Activated T-helper 1 cell treated with anti-CD3 and anti-CD28 coated beads, Interleukin-12 subunit alpha, Interleukin-12 subunit beta, Interleukin-2, Interleukin-4 antibody, amounts not matched to agents 30 ng/mL and 10 ng/mL and 1 ng/mL, durations not matched to agents 14 hours and 24 hours and 36 hours (primary cell): ENCODE measurements at regions not wholly inside any gene's neighbourhood (a gene's known extent, or its start where the extent isn't known, plus 50 kb on each side); places are given as distances from the start of the nearest gene placed in this dataset.
"Not testable (repeated sequence)": the region's sequence is repeated elsewhere in the genome, so short reads cannot be mapped to it uniquely, and the experiment has no call there.

ENCODE experiments used
- DNase-seq: peaks from one replicate; pipeline ENCODE4 v3.0.0; 2021; ENCODE audit warnings: low spot score
- H3K27ac Mint-ChIP-seq: one replicate; pipeline ENCODE4 v1.8.0; 2021; ENCODE audit warnings: mild to moderate bottlenecking, mixed read lengths
- H3K27me3 Mint-ChIP-seq: one replicate; pipeline ENCODE4 v1.8.0; 2022; ENCODE audit warnings: mild to moderate bottlenecking, moderate library complexity, mixed read lengths; ENCODE audit not compliant: insufficient read depth
- H3K36me3 Mint-ChIP-seq: one replicate; pipeline ENCODE4 v1.8.0; 2021; ENCODE audit warnings: low read depth, mixed read lengths
- H3K4me1 Mint-ChIP-seq: one replicate; pipeline ENCODE4 v1.8.0; 2021; ENCODE audit warnings: low read depth, mixed read lengths
- H3K4me3 Mint-ChIP-seq: one replicate; pipeline ENCODE4 v1.8.0; 2021; ENCODE audit warnings: mild to moderate bottlenecking, moderate library complexity, mixed read lengths
- H3K9me3 Mint-ChIP-seq: one replicate; pipeline ENCODE4 v1.8.0; 2021; ENCODE audit warnings: mixed read lengths
- intact Hi-C: fragments of 100-400 bp; cut with micrococcal nuclease; formaldehyde crosslinking; loops from one replicate; pipeline ENCODE4 v1.15.1; 2024

DNA sequence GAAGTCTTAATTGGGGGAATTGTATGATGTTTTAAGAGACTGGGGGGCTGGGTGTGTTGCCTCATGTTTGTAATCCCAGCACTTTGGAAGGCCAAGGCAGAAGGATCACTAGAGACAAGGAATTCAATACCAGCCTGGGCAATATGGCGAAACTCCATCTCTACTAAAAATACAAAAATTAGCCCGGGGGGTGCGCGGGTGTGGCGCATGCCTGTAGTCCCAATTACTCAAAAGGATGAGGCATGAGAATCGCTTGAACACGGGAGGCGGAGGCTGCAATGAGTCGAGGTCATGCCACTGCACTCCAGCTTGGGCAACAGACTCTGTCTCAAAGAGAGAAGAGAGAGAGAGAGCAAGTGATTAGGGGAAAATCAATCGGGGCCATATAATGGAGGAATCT lies 600.5 kb downstream of the SLC16A7 start:
- Mint-ChIP-seq H3K9me3 (no peaks in the 10 kb centered on the region), H3K4me1 (no peaks in the 10 kb centered on the region), H3K4me3 (no peak overlapping the region), H3K27ac (no peak overlapping the region), H3K36me3 (no peaks in the 10 kb centered on the region), H3K27me3 (no peaks in the 10 kb centered on the region)
- DNase-seq = no peak
- intact Hi-C loops = no loop called here

DNA sequence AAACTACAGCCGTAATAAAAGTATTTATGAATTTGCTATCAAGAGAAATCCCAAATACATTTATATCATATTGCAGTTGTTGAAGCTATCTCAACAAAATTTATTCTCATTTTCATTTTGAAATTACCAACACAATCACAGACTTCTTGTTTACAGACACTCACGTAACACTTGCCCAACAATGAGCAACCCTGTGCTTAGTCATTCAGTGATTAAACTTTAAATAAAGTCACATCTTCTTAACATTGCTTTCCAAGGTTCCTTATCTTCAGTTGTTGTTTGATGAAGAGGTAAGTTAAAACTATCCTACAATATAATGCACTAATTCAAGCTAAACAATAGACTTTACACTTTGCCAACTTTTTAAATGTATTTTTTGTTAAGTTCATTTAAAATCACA lies 601.8 kb downstream of the SLC16A7 start:
- no peaks in the 10 kb centered on the region for H3K4me1 Mint-ChIP-seq
- intact Hi-C loops = no loop called here
- DNase-seq = no peak
- no peaks in the 10 kb centered on the region for H3K9me3 Mint-ChIP-seq
- no peaks in the 10 kb centered on the region for H3K36me3 Mint-ChIP-seq
- no peaks in the 10 kb centered on the region for H3K27me3 Mint-ChIP-seq
- H3K4me3 Mint-ChIP-seq = no peak overlapping the region
- no peak overlapping the region for H3K27ac Mint-ChIP-seq

DNA sequence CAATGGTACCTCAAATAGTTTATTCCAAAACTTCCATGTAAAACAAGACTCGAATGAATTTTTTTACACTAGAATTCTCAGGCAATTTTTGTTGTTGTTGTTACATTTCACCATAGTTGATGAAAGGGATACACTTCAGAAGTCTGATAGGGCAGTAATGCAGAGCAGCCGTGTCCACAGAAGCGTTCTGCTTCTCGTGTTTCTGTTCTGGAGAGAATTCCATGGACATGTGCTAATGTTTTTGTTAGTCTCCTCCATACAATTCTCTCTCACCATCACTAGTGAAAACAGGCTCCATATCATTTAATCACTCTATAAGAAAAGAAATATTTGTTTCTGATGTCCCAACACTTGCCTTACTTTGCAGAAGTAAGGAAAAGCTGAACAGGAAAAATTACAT lies 606.1 kb downstream of the SLC16A7 start:
- Mint-ChIP-seq H3K4me1 (no peaks in the 10 kb centered on the region), H3K4me3 (no peak overlapping the region), H3K27me3 (no peaks in the 10 kb centered on the region), H3K27ac (no peak overlapping the region), H3K9me3 (no peaks in the 10 kb centered on the region), H3K36me3 (no peaks in the 10 kb centered on the region)
- intact Hi-C loops = no loop called here
- no peak for DNase-seq

DNA sequence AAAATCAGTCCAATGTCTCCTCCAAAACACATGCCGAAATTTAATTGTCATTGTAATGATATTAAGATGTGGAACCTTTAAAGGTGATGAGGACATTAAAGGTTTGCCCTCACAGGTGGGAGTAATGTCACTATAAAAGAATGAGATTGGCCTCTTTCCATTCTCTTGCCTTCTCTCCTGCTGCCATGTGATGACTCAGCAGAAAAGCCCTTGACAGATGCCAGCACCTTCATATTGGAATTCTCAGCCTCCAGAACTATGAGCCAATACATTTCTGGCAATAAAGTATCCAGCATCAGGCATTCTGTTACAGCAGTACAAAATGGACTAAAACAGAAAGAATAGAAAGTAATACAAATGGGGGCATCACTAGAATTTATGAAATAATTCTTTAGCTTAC lies 609.7 kb downstream of the SLC16A7 start:
- Mint-ChIP-seq H3K4me1 (no peaks in the 10 kb centered on the region), H3K36me3 (no peaks in the 10 kb centered on the region), H3K27me3 (no peaks in the 10 kb centered on the region), H3K27ac (no peak overlapping the region), H3K4me3 (no peak overlapping the region), H3K9me3 (no peaks in the 10 kb centered on the region)
- intact Hi-C loops = no loop called here
- no peak for DNase-seq

DNA sequence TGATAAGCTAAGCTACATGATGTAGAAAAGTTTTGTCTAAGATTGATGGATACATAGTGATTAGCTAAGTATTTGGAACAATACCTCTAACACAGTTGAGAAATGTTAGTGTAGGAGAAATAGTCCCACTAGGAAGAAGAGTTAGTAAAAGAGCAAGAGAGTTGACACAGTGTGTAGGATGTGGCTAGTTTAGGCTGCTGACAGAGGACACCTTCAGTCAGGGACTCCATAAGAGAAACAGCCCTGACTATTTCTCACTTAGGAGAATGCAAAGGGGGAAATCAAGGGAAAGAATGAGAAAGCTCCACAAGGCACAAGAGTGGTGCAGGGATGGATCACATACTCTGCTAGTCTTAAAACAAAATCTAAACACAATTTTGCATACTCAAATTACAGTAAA lies 613.7 kb downstream of the SLC16A7 start:
- Mint-ChIP-seq H3K4me1 (no peaks in the 10 kb centered on the region), H3K36me3 (no peaks in the 10 kb centered on the region), H3K9me3 (no peaks in the 10 kb centered on the region), H3K4me3 (no peak overlapping the region), H3K27ac (no peak overlapping the region), H3K27me3 (no peaks in the 10 kb centered on the region)
- no peak for DNase-seq
- intact Hi-C loops = no loop called here

DNA sequence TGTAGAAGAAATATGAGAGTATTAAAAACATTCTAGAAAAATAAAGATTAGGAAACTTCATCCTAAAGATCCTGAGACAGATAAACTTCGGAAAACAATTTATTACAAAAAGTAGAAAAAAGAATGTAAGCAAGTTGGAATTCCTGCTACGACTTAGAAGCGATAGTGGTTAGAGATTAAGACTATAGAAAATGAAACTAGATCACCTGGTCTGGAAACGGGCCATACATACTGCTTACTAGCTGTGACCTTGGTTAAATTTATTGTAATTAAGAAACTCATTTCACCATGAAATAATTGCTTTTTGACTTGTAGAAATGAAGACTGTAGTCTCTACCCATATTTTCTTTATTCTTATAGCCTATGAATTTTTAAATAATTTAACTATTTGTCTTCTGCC lies 614.1 kb downstream of the SLC16A7 start:
- intact Hi-C loops = no loop called here
- H3K4me1 Mint-ChIP-seq = no peaks in the 10 kb centered on the region
- H3K27me3 Mint-ChIP-seq = no peaks in the 10 kb centered on the region
- H3K4me3 Mint-ChIP-seq = no peak overlapping the region
- no peaks in the 10 kb centered on the region for H3K9me3 Mint-ChIP-seq
- no peak overlapping the region for H3K27ac Mint-ChIP-seq
- no peak for DNase-seq
- H3K36me3 Mint-ChIP-seq = no peaks in the 10 kb centered on the region

DNA sequence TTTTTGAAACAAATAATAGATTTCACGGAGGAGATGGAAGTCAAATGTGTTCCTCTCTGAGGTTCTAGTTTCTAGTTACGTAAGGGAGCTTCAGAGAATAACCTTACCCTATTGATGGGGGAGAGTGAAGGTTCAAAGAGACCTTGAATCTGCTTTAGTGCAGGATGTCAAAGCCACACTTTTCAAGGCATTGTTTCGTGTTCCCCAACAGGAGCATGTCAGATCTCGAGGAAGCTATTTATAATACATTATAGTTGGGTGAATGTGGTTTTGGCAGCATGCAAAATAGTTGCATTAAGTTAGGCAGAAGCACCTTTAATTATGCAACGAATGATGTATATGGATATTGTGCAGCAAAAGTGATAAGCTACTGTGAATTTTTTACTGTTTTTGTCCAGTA lies 614.9 kb downstream of the SLC16A7 start:
- DNase-seq = no peak
- intact Hi-C loops = no loop called here
- Mint-ChIP-seq H3K27me3 (no peaks in the 10 kb centered on the region), H3K27ac (no peak overlapping the region), H3K4me1 (no peaks in the 10 kb centered on the region), H3K36me3 (no peaks in the 10 kb centered on the region), H3K9me3 (no peaks in the 10 kb centered on the region), H3K4me3 (no peak overlapping the region)

DNA sequence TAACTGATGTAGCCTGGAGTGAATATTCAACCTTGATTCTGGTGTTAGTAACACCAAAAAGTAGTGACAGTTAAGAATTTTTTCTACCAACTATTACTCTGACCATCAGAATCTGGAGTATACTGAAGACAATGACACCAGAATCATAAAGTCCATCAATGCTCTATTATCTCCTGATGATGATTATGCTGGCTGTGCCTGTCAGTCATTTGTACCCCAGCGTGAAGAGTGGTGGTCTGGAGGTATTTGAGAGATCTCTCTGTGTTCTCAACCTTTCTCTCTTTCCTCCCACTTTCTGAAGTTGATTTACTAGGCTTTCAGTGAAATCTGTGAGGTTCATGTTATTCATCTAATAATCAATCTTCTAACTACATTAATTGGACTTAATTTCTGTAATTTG lies 615.4 kb downstream of the SLC16A7 start:
- no peak for DNase-seq
- intact Hi-C loops = no loop called here
- H3K27ac Mint-ChIP-seq = no peak overlapping the region
- H3K27me3 Mint-ChIP-seq = no peaks in the 10 kb centered on the region
- no peaks in the 10 kb centered on the region for H3K9me3 Mint-ChIP-seq
- no peak overlapping the region for H3K4me3 Mint-ChIP-seq
- H3K4me1 Mint-ChIP-seq = no peaks in the 10 kb centered on the region
- no peaks in the 10 kb centered on the region for H3K36me3 Mint-ChIP-seq

DNA sequence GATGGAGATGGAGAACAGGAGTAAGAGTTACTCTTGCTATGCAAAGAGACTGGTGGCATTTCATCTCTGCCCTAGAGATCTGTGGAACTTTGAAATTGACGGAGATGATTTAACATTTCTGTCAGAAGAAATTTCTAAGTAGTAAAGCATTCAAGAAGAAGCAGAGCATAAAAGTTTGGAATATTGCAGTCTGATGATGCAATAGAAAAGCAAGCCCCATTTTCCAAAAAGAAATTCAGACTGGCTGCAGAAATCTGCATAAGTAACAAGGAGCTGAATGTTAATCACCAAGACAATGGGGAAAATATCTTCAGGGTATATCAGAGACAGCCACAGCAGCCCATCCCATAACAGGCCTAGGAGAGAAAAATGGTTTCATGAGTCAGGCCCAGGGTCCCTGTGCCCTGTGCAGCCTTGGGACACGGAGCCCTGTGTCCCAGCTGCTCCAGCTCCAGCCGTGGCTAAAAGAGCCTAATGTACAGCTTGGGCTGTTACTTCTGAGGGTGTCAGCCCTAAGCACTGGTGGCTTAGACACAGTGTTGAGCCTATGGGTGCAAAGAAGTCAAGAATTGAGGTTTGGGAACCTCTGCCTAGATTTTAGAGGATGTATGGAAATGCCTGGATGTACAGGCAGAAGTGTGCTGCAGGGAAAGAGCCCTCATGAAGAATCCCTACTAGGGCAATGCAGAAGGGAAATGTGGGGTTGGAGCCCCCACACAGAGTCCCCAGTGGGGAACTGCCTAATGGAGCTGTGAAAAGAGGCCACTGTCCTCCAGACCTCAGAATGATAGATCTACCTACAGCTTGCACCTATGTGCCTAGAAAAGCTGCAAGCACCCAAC lies 616.6 kb downstream of the SLC16A7 start:
- no peak for DNase-seq
- H3K4me3 Mint-ChIP-seq = no peak overlapping the region
- H3K36me3 Mint-ChIP-seq = no peaks in the 10 kb centered on the region
- H3K4me1 Mint-ChIP-seq = no peaks in the 10 kb centered on the region
- intact Hi-C loops = no loop called here
- no peak overlapping the region for H3K27ac Mint-ChIP-seq
- no peaks in the 10 kb centered on the region for H3K9me3 Mint-ChIP-seq
- no peaks in the 10 kb centered on the region for H3K27me3 Mint-ChIP-seq

DNA sequence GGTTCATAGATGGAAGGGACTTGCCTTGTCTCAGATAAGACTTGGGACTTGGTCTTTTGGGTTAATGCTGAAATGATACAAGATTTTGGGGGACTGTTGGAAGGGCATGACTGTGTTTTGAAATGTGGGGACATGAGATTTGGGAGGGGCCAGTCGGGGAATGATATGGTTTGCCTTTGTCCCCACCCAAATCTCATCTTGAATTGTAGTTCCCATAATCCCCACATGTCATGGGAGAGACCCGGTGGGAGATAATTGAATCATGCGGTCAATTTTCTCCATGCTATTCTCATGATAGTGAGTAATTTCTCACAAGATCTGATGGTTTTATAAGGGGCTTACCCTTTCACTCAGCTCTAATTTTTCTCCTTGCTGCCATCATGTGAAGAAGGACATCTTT lies 617.4 kb downstream of the SLC16A7 start:
- H3K4me1 Mint-ChIP-seq, H3K36me3 Mint-ChIP-seq, DNase-seq, intact Hi-C loops, H3K27me3 Mint-ChIP-seq, H3K4me3 Mint-ChIP-seq, H3K9me3 Mint-ChIP-seq, H3K27ac Mint-ChIP-seq: not testable (repeated sequence)

DNA sequence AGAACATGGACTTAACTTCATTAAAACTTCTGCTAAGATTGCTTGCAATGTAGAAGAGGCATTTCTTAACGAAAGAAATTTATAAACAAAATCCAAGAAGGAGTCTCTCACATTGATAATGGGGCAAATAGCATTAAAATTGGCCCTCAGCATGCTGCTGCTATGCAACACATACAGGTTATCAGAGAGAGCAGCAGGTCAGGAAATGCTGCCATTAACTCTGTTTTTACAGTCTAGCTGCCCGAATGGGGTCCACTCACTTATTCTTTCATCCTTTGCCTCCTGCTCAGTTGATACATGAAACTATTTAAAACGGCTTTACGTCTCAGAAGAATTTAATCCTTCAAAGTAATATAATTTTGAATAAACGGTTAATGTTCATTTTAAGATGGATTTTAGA lies 620.4 kb downstream of the SLC16A7 start:
- no peak overlapping the region for H3K4me3 Mint-ChIP-seq
- no peak overlapping the region for H3K27ac Mint-ChIP-seq
- intact Hi-C loops = no loop called here
- no peaks in the 10 kb centered on the region for H3K4me1 Mint-ChIP-seq
- no peaks in the 10 kb centered on the region for H3K27me3 Mint-ChIP-seq
- H3K9me3 Mint-ChIP-seq = no peaks in the 10 kb centered on the region
- no peaks in the 10 kb centered on the region for H3K36me3 Mint-ChIP-seq
- no peak for DNase-seq

DNA sequence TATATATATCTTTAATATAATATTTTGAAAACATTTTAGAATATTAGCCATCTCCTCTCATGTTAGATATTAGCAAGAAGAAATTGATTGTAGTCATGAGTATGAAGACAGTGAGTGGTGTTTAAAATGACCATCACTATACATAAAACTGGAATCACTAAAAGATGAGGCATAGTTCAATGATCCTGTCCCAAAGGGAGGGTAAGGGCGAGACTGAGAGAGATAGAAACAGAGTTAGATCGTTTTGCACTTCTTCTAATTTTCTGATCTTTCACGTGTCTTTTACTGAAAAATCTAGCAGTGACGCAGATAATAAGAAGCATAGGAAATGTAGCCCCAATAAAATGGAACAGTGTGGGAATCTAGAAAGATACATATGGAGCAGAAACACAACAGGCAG lies 627.4 kb downstream of the SLC16A7 start:
- Mint-ChIP-seq H3K36me3 (no peaks in the 10 kb centered on the region), H3K27ac (no peak overlapping the region), H3K4me1 (no peaks in the 10 kb centered on the region), H3K27me3 (no peaks in the 10 kb centered on the region), H3K9me3 (peaks cover 4% of the 10 kb centered on the region), H3K4me3 (no peak overlapping the region)
- DNase-seq = no peak
- intact Hi-C loops = no loop called here

DNA sequence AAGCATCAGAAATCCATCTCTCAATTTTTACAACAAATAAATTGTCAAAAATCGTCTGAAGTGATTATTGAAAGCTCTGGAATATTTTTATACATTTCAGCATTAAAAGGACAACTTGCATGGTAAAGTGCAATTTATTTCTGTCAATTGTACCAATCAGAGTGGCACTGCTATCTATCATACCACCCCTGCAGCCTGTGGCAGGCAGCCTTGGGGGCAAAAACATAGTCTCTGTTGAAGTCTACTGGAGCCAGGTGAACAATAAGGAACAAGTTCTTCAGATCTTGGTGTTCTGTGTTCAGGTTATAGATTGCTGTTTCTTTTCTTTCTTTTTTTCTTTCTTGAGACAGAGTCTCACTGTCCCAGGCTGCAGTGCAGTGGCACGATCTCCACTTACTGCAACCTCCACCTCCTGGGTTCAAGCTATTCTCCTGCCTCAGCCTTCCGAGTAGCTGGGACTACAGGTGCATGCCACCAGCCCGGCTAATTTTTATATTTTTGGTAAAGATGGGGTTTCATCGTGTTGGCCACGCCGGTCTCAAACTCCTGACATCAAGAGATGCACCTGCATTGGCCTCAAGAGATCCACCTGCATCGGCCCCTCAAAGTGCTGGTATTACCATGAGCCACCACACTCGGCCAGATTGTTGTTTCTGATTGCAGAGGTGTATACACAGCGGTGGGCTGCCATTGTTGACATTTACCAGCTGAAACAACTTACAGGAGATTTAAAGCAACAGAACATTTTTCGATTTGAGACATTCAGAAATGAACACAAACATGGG lies 629.6 kb downstream of the SLC16A7 start:
- intact Hi-C loops = no loop called here
- no peak overlapping the region for H3K27ac Mint-ChIP-seq
- no peaks in the 10 kb centered on the region for H3K27me3 Mint-ChIP-seq
- peaks cover 4% of the 10 kb centered on the region for H3K9me3 Mint-ChIP-seq
- DNase-seq = no peak
- no peaks in the 10 kb centered on the region for H3K36me3 Mint-ChIP-seq
- no peak overlapping the region for H3K4me3 Mint-ChIP-seq
- H3K4me1 Mint-ChIP-seq = no peaks in the 10 kb centered on the region
